ENCODE measurements at regions not wholly inside any gene's neighbourhood (a gene's known extent, or its start where the extent isn't known, plus 50 kb on each side); places are given as distances from the start of the nearest gene placed in this dataset.

- H3K4me3 ChIP-seq, result no peak overlapping the region
- peak overlapping the region; percentile 6 to 13 for H3K27ac ChIP-seq
- TF ChIP-seq, protein P1, sequence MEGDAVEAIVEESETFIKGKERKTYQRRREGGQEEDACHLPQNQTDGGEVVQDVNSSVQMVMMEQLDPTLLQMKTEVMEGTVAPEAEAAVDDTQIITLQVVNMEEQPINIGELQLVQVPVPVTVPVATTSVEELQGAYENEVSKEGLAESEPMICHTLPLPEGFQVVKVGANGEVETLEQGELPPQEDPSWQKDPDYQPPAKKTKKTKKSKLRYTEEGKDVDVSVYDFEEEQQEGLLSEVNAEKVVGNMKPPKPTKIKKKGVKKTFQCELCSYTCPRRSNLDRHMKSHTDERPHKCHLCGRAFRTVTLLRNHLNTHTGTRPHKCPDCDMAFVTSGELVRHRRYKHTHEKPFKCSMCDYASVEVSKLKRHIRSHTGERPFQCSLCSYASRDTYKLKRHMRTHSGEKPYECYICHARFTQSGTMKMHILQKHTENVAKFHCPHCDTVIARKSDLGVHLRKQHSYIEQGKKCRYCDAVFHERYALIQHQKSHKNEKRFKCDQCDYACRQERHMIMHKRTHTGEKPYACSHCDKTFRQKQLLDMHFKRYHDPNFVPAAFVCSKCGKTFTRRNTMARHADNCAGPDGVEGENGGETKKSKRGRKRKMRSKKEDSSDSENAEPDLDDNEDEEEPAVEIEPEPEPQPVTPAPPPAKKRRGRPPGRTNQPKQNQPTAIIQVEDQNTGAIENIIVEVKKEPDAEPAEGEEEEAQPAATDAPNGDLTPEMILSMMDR (IDR thresholded peaks at IDR 0.05), result no peak
- no peak for DNase-seq (ENCODE audit: low spot score)
These were observed 102.9 kb downstream of the COX18 start for GRCh38 chr4:72966652-72967051.

GRCh38 chr4:72959411-72959810 is 110.1 kb downstream of the COX18 start:
- no peak for DNase-seq (ENCODE audit: low spot score)
- Histone ChIP-seq H3K4me3 (no peak overlapping the region), H3K27ac (no peak overlapping the region)
- TF ChIP-seq, protein P1 (IDR thresholded peaks at IDR 0.05), result no peak

- DNase-seq (ENCODE audit: low spot score), result no peak
- no peak overlapping the region for H3K27ac ChIP-seq
- TF ChIP-seq, protein P1 (IDR thresholded peaks at IDR 0.05), result no peak
- no peak overlapping the region for H3K4me3 ChIP-seq
These were observed 114.7 kb downstream of the COX18 start for GRCh38 chr4:72954811-72955210.

DNA sequence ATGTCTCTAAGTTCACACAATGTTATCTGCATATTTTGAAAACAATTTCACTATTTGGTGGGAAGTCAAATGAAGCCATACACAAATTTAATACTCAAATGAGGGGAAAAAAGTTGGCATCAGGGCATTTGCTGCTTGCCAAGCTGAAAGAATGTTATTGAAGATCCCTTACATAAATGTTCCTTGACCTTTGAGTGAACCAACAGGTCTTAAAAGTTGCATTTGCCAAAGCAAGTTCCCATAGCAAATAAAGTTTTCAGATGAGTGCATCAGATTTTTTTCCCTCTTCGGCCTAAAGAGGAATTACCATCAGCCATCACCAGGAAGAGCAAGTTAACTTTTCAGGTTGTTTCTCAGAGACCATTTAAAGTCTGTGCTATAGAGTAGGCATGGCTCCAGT is 115.9 kb downstream of the COX18 start:
- no peak for DNase-seq (ENCODE audit: low spot score)
- TF ChIP-seq, protein P1 (IDR thresholded peaks at IDR 0.05), result no peak
- no peak overlapping the region for H3K27ac ChIP-seq
- H3K4me3 ChIP-seq, result no peak overlapping the region

DNA sequence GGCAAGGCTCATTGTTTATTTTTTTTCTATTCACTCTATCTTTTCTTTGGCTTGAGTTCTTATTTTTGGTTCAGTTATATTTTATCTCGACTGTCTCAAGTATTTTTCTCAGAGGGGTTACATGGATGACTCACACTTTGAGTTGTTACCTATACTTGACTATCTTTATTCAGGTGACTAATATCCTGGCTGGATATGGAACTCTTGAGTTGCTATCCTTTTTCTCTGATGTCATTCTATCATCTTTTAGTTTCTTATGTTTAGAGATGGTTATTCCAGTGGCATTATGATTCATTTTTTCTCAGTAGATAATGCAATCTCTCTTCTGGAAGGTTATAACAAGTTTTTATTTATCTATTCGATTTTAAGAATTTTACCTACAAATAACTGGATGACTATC is 117.9 kb downstream of the COX18 start:
- TF ChIP-seq, protein P1 (IDR thresholded peaks at IDR 0.05), result no peak
- H3K4me3 ChIP-seq, result no peak overlapping the region
- no peak overlapping the region for H3K27ac ChIP-seq
- DNase-seq (ENCODE audit: low spot score), result no peak

GRCh38 chr4:72951147-72951546 is 118.4 kb downstream of the COX18 start:
- TF ChIP-seq, protein P1 (IDR thresholded peaks at IDR 0.05), result no peak
- DNase-seq (ENCODE audit: low spot score), result no peak
- H3K27ac ChIP-seq, result no peak overlapping the region
- no peak overlapping the region for H3K4me3 ChIP-seq

GRCh38 chr4:72948080-72948479 is 121.4 kb downstream of the COX18 start:
- no peak for DNase-seq (ENCODE audit: low spot score)
- TF ChIP-seq, protein P1 (IDR thresholded peaks at IDR 0.05), result no peak
- H3K27ac ChIP-seq, result no peak overlapping the region
- no peak overlapping the region for H3K4me3 ChIP-seq

All from coronary artery (tissue), 2 donors.